MCF 10A (cell line): ENCODE measurements at regions not wholly inside any gene's neighbourhood (a gene's known extent, or its start where the extent isn't known, plus 50 kb on each side); places are given as distances from the start of the nearest gene placed in this dataset.

Source experiments
- BruUV-seq: library from RNA; stranded (reverse); fragments of 400-500 nt; replicated peaks from 2 replicates; lab custom pipeline; 2021; lab: Mats Ljungman, UMichigan
- CTCF ChIA-PET: fragments of 300-600 bp; sonication (Branson Sonifier 250); formaldehyde crosslinking; extraction: SDS; loops from one replicate; lab custom pipeline; 2021; ENCODE audit warnings: antibody characterized with exemption, inconsistent platforms; lab: Yijun Ruan, JAX
- POLR2A ChIA-PET: fragments of 300-600, 350-650 bp; sonication (Branson Sonifier 250); formaldehyde crosslinking; extraction: SDS; loops from one replicate; lab custom pipeline; 2020; ENCODE audit warnings: antibody characterized with exemption, inconsistent platforms; lab: Yijun Ruan, JAX
- DNase-seq: peaks from one replicate; pipeline ENCODE4 v3.0.0-alpha.2; 2018; ENCODE audit not compliant: unreplicated experiment
- H3K27ac Mint-ChIP-seq: one replicate; pipeline ENCODE4 v1.8.0; 2022; ENCODE audit warnings: mild to moderate bottlenecking, low read depth, mixed read lengths; ENCODE audit not compliant: unreplicated experiment
- H3K27me3 Mint-ChIP-seq: one replicate; pipeline ENCODE4 v1.8.0; 2022; ENCODE audit warnings: mixed read lengths; ENCODE audit not compliant: insufficient read depth, unreplicated experiment
- H3K36me3 Mint-ChIP-seq: one replicate; pipeline ENCODE4 v1.8.0; 2022; ENCODE audit warnings: mild to moderate bottlenecking, moderate library complexity, mixed read lengths; ENCODE audit not compliant: insufficient read depth, unreplicated experiment
- H3K4me1 Mint-ChIP-seq: one replicate; pipeline ENCODE4 v1.8.0; 2022; ENCODE audit warnings: mixed read lengths; ENCODE audit not compliant: insufficient read depth, unreplicated experiment
- H3K4me3 Mint-ChIP-seq: one replicate; pipeline ENCODE4 v1.8.0; 2022; ENCODE audit warnings: mild to moderate bottlenecking, moderate library complexity, mixed read lengths; ENCODE audit not compliant: unreplicated experiment
- H3K9me3 Mint-ChIP-seq: one replicate; pipeline ENCODE4 v1.8.0; 2022; ENCODE audit warnings: mixed read lengths; ENCODE audit not compliant: unreplicated experiment
- intact Hi-C: fragments of 100-400 bp; cut with micrococcal nuclease; formaldehyde crosslinking; loops from 2 replicates; pipeline ENCODE4 v1.14.1; 2022
- TF ChIP-seq, protein P1 (sequence below): fragments of 200-600 bp; IDR thresholded peaks from one replicate; pipeline ENCODE4 v1.8.0; 2022; ENCODE audit warnings: antibody characterized with exemption, mild to moderate bottlenecking; ENCODE audit not compliant: unreplicated experiment

DNA sequence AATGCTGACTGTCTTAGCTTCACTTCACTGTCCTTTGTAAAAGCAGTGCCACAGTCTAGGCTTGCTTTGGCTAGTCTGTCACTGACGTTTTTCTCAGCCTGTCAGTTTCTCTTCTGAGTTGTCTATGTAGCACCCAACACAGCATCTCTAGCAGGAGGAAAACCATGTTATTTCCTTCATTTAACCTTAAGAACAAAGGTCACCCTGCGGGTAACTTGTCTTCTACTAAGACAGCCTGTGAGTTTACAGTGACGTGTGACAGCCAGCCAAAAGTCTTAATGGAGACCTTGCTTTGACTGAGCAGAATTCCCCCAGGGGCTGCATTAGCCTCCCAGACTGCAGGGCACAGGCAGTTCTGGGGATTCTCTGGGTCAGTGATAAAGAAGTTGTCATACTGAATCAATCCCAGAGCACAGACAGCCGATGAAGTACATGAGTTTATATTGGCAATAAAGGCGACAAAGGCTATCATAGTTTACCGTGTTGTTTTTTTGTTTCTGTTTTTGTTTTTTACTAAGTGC, 296.0 kb upstream of the KIAA1217 start:
- ChIA-PET CTCF (no interaction called here), POLR2A (no interaction called here)
- no peak for DNase-seq
- TF ChIP-seq, protein P1, sequence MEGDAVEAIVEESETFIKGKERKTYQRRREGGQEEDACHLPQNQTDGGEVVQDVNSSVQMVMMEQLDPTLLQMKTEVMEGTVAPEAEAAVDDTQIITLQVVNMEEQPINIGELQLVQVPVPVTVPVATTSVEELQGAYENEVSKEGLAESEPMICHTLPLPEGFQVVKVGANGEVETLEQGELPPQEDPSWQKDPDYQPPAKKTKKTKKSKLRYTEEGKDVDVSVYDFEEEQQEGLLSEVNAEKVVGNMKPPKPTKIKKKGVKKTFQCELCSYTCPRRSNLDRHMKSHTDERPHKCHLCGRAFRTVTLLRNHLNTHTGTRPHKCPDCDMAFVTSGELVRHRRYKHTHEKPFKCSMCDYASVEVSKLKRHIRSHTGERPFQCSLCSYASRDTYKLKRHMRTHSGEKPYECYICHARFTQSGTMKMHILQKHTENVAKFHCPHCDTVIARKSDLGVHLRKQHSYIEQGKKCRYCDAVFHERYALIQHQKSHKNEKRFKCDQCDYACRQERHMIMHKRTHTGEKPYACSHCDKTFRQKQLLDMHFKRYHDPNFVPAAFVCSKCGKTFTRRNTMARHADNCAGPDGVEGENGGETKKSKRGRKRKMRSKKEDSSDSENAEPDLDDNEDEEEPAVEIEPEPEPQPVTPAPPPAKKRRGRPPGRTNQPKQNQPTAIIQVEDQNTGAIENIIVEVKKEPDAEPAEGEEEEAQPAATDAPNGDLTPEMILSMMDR, result no peak
- Mint-ChIP-seq H3K27ac (no peak overlapping the region), H3K27me3 (peaks cover 30% of the 10 kb centered on the region), H3K4me1 (no peaks in the 10 kb centered on the region), H3K4me3 (no peak overlapping the region), H3K9me3 (no peaks in the 10 kb centered on the region), H3K36me3 (no peaks in the 10 kb centered on the region)
- intact Hi-C loops, result no loop called here
- no TSS peak for BruUV-seq

DNA sequence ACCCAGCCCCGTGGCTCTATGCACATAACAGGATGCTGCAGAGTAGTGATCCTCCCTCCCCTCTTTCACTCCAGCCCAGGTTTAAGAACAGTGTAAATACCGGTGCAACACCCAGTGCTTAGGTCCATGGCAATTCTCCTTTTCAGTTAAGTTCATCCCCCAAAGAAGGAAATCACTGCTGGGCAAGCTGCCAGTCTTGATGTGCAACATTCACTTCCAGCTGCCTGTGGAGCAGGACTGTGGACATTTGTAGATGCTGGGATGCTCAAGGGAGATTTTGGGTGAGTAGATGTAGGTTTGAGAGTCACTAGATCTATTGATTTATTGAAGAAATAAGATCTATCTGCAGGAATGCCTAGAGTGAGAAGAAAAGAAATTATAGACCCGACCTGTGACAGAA, 294.3 kb upstream of the KIAA1217 start:
- H3K27me3 Mint-ChIP-seq, result peaks cover 29% of the 10 kb centered on the region
- no peaks in the 10 kb centered on the region for H3K9me3 Mint-ChIP-seq
- POLR2A ChIA-PET, result no interaction called here
- H3K4me1 Mint-ChIP-seq, result no peaks in the 10 kb centered on the region
- no peak overlapping the region for H3K4me3 Mint-ChIP-seq
- TF ChIP-seq, protein P1, result no peak
- BruUV-seq, result no TSS peak
- CTCF ChIA-PET, result no interaction called here
- intact Hi-C loops, result no loop called here
- no peaks in the 10 kb centered on the region for H3K36me3 Mint-ChIP-seq
- H3K27ac Mint-ChIP-seq, result no peak overlapping the region
- DNase-seq, result no peak

DNA sequence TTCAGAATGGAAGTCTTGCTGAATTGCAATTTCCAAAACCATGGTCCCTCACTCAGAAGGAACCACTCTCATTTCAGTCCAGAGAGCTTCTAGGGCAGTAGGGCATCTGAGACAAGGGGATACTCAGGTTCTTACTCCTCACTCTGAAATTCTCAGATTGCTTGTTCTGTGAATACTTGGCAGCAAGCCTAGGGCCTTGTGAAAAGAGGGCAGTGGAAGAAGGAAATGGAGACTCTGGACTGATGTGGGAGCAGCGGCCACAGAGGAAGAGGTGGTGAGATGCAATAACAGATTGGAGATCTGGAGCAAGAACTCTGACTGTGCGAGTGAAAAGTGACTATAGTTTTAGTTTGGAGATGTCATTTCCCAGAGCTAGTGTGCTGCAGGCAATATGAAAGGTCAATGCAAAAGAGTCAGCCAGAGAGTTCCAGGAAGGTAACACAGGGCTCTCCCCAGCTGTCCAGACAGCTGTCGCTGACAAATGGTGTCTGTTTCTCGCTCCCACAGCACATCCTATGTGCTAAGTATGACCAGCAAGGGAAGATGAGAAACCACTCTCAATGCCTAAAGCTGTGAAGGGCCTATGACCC, 291.6 kb upstream of the KIAA1217 start:
- Mint-ChIP-seq H3K9me3 (no peaks in the 10 kb centered on the region), H3K27ac (no peak overlapping the region), H3K27me3 (peaks cover 39% of the 10 kb centered on the region), H3K4me1 (no peaks in the 10 kb centered on the region), H3K36me3 (no peaks in the 10 kb centered on the region), H3K4me3 (no peak overlapping the region)
- TF ChIP-seq, protein P1, result no peak
- intact Hi-C loops, result no loop called here
- no TSS peak for BruUV-seq
- DNase-seq, result no peak
- ChIA-PET CTCF (no interaction called here), POLR2A (no interaction called here)

DNA sequence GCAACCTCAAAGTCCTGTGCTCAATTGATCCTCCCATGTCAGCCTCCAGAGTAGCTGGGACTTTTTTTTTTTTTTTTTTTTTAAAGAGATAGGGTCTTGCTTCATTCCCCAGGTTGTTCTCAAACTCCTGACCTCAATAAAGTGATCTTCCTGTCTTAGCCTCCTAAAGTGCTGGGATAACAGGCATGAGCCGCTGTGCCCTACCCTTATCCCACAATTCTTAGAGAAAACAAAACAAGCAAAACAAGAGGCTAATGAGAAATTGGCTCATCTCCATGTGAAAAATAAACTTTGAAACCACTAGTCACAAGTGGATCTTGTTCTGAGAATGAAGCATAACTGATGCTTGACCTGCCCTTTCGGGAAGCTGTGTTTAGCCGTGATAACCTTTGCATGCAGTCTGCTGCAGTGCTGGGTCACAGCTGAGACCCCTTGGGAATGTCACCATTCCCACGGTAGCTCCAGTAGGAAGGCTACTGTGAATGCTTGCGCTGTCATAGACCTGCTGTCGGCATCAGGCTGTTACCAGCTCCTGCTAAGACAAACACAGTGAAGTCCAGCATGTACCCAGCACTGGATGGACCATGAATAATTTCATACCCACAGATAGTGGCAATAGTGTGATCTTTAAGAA, 290.7 kb upstream of the KIAA1217 start:
- CTCF ChIA-PET, result interaction anchor here (0.6 kb wide), 1 partner anchor 395 kb away, joined by 4 read pairs; no protein-coding TSS in a partner anchor
- no peak for DNase-seq

More for the DNA sequence above, 290.7 kb upstream of the KIAA1217 start:
- POLR2A ChIA-PET, result no interaction called here
- TF ChIP-seq, protein P1, result no peak
- Mint-ChIP-seq H3K36me3 (no peaks in the 10 kb centered on the region), H3K27me3 (peaks cover 44% of the 10 kb centered on the region), H3K27ac (no peak overlapping the region), H3K4me1 (no peaks in the 10 kb centered on the region), H3K4me3 (no peak overlapping the region), H3K9me3 (no peaks in the 10 kb centered on the region)
- no TSS peak for BruUV-seq
- intact Hi-C loops, result no loop called here
